ENCODE measurements at regions not wholly inside any gene's neighbourhood (a gene's known extent, or its start where the extent isn't known, plus 50 kb on each side); places are given as distances from the start of the nearest gene placed in this dataset.

DNA sequence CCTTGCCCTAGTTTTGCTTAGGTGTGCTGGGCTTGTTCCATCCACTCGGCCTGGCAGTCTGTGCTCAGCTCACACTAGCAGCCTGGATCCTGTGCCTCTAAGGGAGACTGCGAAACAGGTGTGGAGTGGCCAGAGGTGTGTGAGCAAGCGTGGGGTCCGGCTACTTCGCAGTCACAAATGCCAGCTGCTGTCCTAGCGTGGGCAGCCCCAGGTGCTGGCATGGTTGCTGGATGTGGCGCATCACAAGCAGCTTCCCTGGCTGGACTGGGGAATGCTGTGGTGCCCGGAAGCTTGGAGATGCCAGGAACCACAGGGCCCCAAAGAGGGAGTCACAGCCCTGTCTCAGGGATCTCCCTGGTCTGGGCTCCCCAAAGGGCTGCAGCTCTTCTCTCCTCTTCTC is 119.0 kb upstream of the TMEFF2 start:
- DNase-seq (ENCODE audit: low read depth, low spot score) = no peak

GRCh38 chr2:192311701-192312460 is 117.1 kb upstream of the TMEFF2 start:
- DNase-seq (ENCODE audit: low read depth, low spot score) = no peak

- no peak for DNase-seq (ENCODE audit: low read depth, low spot score)
These were observed 112.8 kb upstream of the TMEFF2 start for GRCh38 chr2:192307530-192307929.

- DNase-seq (ENCODE audit: low read depth, low spot score) = no peak
These were observed 103.9 kb upstream of the TMEFF2 start for GRCh38 chr2:192298664-192299063.

- DNase-seq (ENCODE audit: low read depth, low spot score) = no peak
These were observed 97.7 kb upstream of the TMEFF2 start for GRCh38 chr2:192292478-192292877.

- no peak for DNase-seq (ENCODE audit: low read depth, low spot score)
These were observed 93.6 kb upstream of the TMEFF2 start for GRCh38 chr2:192288295-192288694.

DNA sequence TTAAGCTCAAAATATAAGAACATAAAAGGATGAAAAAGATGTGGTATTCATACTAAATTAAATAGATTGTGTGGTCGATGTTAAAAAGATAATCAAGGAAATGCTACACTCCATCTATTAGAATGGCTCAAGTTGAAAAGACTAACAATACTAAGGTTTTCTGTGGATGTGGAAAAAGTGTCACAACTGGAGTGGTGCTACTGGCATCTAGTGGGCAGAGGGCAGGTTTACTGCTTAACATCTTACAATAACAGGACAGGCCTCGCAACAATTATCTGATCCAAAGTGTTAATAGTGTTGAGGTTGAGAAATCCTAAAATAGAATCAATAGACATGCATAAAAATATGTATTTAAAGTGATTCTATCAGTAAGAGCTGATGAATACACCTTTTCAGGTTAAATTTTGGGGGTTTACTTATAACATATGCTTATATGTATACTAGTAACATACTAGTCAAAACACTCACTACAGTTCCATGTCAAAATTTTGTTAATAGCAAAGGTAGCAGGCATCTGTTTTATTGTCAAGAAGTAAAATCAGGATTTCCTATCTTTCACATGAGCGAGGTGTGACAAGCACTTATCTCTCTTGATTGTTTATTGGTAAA is 91.5 kb upstream of the TMEFF2 start:
- peak; percentile 29 for DNase-seq (ENCODE audit: low read depth, low spot score)

- DNase-seq (ENCODE audit: low read depth, low spot score) = no peak
These were observed 88.7 kb upstream of the TMEFF2 start for GRCh38 chr2:192283450-192283849.

- DNase-seq (ENCODE audit: low read depth, low spot score) = no peak
These were observed 84.0 kb upstream of the TMEFF2 start for GRCh38 chr2:192278701-192279100.

GRCh38 chr2:192277494-192278109 is 82.9 kb upstream of the TMEFF2 start:
- DNase-seq (ENCODE audit: low read depth, low spot score) = no peak

- DNase-seq (ENCODE audit: low read depth, low spot score) = no peak
These were observed 80.9 kb upstream of the TMEFF2 start for GRCh38 chr2:192275632-192276031.

- peak; percentile 29 for DNase-seq (ENCODE audit: low read depth, low spot score)
These were observed 72.8 kb upstream of the TMEFF2 start for GRCh38 chr2:192267484-192267883.

GRCh38 chr2:192265751-192266150 is 71.0 kb upstream of the TMEFF2 start:
- no peak for DNase-seq (ENCODE audit: low read depth, low spot score)

DNA sequence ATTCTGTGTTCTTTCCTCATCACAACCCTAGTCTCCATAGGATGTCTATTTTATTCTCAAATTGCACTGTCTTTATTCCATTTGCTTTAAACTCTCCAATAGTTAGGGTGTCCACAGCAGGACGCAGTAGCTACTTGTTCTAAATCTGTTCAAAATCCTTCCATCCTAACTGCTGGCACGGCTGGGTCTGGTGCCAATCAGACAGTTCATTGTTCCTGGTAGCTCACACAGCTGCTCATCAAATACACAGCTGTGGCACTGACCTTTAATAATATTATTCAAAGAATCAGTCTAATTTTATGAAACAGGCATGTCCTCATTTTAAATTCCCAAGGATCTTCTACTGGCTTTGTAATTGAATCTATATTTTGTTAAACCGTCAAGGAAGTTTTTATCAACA is 59.7 kb upstream of the TMEFF2 start:
- no peak for DNase-seq (ENCODE audit: low read depth, low spot score)

- DNase-seq (ENCODE audit: low read depth, low spot score) = no peak
These were observed 59.0 kb upstream of the TMEFF2 start for GRCh38 chr2:192253692-192254091.

- no peak for DNase-seq (ENCODE audit: low read depth, low spot score)
These were observed 56.2 kb upstream of the TMEFF2 start for GRCh38 chr2:192250961-192251360.

GRCh38 chr2:192247456-192247855 is 52.7 kb upstream of the TMEFF2 start:
- no peak for DNase-seq (ENCODE audit: low read depth, low spot score)

DNA sequence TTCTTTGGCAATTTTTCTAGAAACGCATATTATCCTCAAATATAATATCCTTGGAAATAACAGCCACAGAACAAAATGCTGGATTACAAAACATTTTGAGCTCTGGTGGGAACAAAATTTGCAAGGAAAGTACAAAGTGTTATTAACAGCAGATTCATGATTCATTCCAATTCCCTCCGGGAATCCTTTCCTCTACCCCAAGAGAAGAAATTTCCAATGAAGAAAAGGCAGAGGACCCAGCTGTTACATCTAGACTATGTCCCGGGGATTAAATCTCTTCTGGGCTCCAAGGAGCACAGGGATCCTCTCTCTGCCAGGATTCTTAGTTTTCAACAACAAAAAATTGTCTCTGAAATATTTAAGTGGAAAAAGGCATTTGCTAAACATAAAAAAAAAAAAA is 51.6 kb upstream of the TMEFF2 start:
- DNase-seq (ENCODE audit: low read depth, low spot score) = no peak

DNA sequence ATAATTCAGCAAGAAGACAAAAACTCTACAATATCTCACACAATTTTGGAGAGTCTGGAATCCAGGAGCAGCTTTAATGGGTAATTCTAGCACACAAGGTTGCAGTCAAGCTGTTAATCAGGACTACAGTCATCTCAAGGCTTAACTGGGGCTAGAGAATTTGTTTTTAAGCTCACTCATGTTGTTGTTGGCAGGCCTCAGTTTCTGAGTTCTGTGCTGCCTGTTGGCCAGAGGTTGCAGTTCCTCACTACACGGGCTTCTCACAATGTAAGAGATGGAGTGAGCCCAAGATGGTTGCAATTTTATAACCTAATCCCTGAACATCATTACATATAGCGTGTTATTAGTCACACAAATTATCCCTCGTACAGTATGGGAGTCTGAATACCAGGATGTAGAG is 50.6 kb upstream of the TMEFF2 start:
- no peak for DNase-seq (ENCODE audit: low read depth, low spot score)
